GM18951 (cell line): ENCODE measurements at regions not wholly inside any gene's neighbourhood (a gene's known extent, or its start where the extent isn't known, plus 50 kb on each side); places are given as distances from the start of the nearest gene placed in this dataset.

Experiments used
- POLR2A ChIP-seq: IDR thresholded peaks from 4 replicates; pipeline ENCODE4 v1.6.1; 2011; ENCODE audit warnings: mild to moderate bottlenecking; ENCODE audit not compliant: insufficient read length, insufficient read depth; ENCODE audit errors: extremely low read depth
- in situ Hi-C: fragments of 300-500 bp; cut with MboI; formaldehyde crosslinking; loops from one replicate; pipeline ENCODE4 v1.12.0; 2022; ENCODE audit warnings: low sequenced_read_pairs, mixed read lengths, inconsistent platforms; ENCODE audit not compliant: unreplicated experiment

DNA sequence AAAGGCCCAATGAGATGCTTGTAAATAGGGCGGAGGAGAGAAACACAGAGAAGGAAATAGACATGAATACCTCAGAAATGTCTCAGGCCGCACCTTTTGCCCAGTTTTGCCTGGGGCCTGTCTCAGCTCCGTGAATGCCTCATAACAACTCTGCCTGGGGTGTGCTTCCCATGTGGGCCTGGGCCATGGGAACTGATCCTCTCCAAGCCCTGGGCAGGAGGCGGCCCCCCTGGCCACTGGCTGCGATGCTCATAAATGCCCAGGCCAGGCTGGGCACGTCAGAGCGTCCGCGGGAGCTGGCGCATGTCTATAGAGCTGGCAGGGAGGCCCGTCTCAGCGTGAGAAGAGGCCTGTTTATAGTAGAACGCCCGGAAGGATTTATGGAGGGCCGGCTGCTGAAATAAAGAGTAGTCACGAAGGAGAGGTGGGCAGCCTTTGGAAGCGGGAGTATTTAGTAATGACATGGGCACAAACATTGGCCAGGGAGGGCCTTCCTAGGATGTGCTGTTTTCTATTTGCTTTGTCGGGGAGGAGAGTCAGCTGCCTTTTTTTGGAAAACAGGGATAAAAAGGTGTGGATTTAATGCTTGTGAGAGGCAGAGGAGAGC is 85.9 kb upstream of the IGF1R start:
- in situ Hi-C loops = no loop called here
- TF ChIP-seq POLR2A = no peak

DNA sequence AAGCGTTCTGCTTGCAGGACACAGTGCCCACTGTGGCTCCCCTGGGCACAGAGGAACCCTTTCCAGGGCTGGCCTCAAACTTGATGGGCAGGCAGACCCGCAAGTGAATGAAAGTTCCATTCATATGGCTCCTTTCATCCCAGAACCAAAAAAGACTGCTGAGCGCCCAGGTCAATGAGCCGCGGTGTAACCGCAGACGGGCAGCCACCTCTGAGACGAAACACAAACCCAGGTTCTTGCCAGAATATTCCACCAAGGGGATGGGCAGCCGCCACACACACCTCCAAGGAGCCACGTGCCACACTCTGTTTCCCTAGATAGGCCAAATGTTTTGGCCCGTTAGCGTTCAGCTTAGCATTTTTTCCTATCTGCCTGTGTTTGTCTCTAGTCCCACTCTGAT is 82.8 kb upstream of the IGF1R start:
- no peak for TF ChIP-seq POLR2A
- in situ Hi-C loops = no loop called here

DNA sequence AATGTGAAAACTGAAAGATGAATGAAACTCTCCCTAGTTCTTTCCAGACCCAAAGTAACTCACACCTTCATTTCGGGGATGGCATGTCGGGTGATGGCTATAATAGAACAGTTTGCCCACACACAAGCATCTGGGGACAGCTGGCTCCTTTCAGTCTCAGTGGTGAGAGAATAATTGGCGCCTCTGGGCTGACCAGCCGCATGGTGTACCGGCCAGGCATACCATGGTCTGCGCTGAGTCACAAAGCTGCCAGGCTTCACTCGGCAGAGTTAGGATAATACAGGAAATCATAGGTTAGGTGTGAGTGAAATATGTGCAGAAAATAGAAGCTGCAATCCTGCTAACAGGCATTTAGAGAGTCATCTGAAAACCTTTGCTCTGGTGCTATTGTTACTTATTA is 80.4 kb upstream of the IGF1R start:
- in situ Hi-C loops = no loop called here
- TF ChIP-seq POLR2A = no peak

DNA sequence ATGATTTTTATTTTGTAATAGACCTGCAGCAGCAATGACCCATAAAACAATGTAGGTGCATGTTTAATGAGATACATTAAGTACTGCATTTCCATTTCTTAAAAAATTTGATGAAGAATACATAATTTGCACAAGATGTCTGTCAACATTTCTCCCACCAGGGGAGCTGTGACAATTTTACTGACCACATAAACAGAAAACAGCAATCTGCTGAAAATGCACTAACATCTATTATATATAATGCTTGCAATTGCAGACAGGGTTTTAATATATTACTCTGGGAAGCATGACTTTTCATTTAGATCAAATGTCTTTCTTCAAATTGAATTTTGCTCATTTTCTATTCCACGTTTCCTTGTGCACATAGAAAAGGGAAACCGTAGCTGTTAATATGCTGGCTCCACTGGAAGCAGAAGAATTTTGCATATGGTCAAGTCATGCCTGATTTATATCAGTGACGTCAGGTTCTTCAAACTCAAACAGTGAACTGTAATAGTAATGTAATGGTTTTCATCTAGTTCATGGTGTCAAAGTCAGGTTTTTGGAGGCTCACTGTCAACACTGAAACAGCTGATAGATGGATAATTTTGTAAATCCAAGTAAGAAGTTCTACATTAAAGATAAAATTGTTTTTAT is 79.8 kb upstream of the IGF1R start:
- in situ Hi-C loops = no loop called here
- no peak for TF ChIP-seq POLR2A

DNA sequence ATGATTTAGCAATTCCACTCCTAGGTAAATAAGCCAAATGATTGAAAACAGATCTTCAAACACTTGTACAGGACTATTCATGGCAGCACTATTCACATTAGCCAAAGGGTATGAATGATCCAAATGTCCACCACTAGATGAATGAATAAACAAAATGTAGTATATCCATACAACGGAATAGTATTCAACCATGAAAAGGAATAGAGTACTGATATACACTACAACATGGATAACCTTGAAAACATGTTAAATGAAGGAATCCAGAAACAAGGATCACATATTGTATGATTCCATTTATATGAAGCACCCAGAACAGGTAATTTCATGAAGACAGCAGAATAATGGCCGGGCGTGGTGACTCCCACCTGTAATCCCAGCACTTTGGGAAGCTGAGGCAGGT is 78.2 kb upstream of the IGF1R start:
- TF ChIP-seq POLR2A = no peak
- in situ Hi-C loops = no loop called here

DNA sequence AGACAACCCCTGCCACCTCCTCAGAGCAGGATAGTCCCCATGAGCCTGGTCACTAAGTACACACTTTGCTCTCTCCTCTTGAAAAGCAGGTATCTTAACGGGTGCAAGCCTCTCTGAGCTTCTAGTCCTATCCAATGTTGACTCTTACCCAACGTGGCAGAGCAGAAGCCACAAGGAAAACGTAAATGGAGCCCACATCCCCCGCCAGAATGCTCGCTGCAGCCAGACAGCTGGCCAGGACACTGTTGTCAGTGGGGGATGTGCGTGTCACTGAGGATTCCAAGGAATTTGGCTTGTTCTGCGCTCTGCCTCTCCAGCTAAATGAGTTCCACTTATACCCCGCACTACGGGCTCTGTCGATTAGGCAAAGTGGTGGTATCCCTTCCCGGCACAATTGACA is 67.8 kb upstream of the IGF1R start:
- in situ Hi-C loops = no loop called here
- no peak for TF ChIP-seq POLR2A

DNA sequence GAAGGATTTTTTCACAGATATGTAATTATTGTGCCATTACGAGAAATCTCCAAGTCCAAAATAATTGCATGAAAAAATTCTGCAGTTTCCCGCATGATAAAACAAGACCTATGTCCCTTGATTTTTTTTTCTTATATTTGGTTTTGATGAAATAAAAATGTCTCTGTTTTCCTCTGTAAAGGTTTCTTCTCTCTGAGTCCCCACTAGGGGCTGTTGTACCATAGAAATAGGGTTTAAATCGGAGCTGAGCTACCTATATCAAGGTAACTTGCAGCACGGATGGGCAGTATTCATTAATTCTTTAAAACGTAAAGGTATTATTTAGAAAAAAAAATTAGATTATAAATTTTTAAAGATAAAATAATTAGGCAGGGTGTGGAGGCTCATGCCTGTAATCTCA is 66.6 kb upstream of the IGF1R start:
- in situ Hi-C loops = no loop called here
- no peak for TF ChIP-seq POLR2A

DNA sequence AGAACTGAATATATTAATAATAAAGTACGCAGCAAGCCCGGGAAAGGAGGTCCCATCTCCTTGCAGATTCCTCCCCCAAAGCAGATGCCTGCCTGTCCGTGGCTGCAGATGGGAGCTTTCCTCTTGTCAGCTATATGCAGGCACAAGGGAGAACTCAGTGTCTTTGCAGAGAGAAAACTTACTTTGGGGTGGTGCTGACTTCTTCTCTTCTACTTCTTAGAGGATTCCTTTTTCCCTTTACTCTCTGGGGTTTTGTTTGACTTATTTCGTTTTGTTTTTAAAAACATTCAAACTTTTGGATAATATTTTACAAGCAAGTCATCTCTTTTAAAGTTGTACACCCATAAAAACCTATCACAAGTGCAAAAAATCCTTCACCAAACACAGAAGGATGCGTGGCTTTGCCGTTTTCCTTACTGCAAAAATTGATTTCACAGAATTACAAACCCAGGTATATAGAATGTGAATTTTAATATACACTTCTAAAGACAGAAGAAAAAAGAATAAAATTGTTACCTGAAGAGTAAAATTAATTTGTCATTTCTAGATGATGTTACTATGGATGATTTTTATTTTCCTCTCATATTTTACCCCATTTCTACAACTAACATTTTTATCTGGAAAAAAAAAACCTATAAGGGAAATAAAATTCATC is 65.3 kb upstream of the IGF1R start:
- in situ Hi-C loops = no loop called here
- no peak for TF ChIP-seq POLR2A

DNA sequence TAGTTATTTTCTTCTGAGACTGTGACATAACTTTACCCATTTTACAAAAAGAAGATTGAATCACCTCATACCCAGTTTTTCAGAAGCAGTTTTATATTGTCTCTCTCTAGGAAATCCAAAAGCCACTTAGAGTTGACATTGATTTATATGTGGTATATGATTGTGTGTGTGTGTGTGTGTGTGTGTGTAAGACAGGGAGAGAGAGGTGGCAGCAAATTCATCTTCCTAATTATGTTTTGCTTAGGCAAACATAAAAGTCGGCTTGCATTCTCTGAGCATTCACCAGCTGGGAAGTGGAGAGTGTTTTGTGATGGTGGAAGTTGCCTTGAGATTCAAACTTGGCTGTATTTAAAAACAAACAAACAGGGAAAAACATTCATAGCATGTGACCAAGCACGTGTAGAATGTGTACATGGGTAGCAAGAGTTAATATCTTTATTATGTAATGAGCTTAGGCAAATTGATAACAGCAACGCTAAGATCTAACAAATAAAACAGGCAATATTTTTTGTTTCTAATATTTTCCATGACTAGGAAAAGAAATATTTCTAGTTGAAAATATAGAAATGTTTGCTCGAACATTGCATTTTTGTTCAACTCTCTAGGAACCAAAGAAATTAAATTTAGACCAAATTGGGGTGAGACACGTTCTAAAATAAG is 64.4 kb upstream of the IGF1R start:
- TF ChIP-seq POLR2A = no peak
- in situ Hi-C loops = no loop called here

DNA sequence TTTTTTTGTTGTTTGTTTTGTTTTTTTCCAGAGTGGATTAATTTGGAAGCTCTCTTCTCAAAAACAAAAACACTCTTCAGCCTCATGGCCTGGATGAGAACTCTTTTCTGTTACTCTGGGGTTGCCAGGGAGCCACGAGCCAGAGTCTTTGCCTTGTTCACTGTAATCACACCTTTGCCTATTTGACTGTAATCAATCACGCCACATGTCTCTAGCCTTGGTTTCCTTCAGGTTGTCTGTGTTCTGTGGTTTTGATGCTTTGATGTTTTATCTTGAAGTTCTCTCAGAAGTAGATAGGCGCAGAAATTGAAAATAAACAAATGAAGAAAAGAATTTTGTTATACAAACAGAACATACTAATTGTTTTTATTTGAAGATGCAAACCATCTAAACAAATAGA is 62.3 kb upstream of the IGF1R start:
- TF ChIP-seq POLR2A = no peak
- in situ Hi-C loops = no loop called here

DNA sequence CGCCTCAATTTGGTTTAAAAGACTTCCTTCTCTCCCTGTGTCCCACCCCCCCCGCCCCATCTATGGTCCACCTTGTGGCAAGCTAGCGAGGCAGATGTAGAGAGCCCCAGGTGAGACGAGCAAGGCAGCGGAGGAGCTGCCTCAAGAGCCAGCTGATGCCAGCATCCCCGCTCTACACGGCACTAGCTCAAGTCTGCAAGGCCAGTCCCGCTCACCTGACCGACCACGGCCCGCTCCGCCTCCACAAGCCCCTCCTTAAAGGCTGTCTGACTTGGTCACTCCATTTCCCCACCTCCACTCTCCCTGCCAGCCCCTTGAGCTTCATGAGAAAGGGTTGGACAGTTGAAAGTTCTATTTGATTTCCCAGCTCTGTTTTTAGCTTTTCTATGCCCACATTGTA is 56.2 kb upstream of the IGF1R start:
- no peak for TF ChIP-seq POLR2A
- in situ Hi-C loops = no loop called here

DNA sequence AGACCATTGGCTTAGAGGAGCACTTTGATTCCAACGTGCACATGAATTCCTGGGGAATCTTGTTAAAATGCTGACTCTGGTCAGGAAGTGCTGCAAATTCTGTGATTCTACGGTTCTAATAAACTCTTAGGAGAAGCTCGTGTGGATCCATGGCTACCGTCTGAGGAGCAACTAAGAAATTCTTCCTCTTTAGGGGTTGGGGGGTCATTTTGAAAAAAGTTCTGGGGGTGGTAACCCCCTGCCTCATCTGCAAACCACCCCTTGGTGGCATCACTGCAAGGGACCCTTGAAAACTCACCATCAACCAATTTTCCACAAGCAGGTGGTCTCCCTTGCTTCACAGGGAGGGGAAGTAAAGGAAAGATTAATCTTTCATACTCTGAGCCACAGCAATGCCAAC is 52.2 kb upstream of the IGF1R start:
- in situ Hi-C loops = no loop called here
- TF ChIP-seq POLR2A = no peak

DNA sequence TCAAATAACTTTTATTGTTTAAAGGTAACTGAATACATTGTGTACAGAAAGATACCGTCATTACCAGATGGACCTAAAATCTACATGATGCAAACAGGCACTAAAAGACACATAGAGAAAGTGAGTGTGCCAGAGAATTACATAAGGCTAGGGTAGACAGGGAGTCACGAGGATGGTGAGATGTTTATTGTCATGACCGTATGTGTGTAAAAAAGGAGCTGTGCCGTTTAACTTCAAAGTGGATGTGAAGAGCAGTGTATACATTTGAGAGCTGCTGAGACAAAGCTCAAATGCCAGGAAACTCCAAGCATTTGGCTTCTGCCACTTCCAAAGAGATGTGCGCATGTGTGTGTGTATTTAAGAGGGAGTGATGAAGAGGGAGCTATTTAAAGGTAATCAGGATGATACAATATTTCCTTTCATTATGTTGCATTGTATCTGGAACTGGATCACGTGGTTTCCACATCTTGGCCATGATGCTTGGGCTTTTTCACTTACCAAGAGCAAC is 51.4 kb upstream of the IGF1R start:
- in situ Hi-C loops = no loop called here
- no peak for TF ChIP-seq POLR2A
